OCI-LY1 (cell line): ENCODE measurements at regions not wholly inside any gene's neighbourhood (a gene's known extent, or its start where the extent isn't known, plus 50 kb on each side); places are given as distances from the start of the nearest gene placed in this dataset.
"Not testable (repeated sequence)": the region's sequence is repeated elsewhere in the genome, so short reads cannot be mapped to it uniquely, and the experiment has no call there.

Source experiments
- CTCF ChIP-seq: fragments of 200-600 bp; sonication (generic), shearing (Covaris generic); IDR thresholded peaks from 2 replicates; pipeline ENCODE4 v1.5.1; 2017; ENCODE audit warnings: mild to moderate bottlenecking, antibody characterized with exemption, low read length, moderate library complexity, mixed read lengths
- EZH2 ChIP-seq: fragments of 200-600 bp; sonication (generic), shearing (Covaris generic); IDR thresholded peaks from 2 replicates; pipeline ENCODE4 v1.8.0; 2017; ENCODE audit warnings: borderline replicate concordance, mixed run types, mild to moderate bottlenecking, antibody characterized with exemption, low read length, moderate library complexity, mixed read lengths

GRCh38 chr10:16026832-16027231 lies 166.5 kb upstream of the MINDY3 start:
- not testable (repeated sequence) for TF ChIP-seq CTCF, EZH2
